ENCODE measurements at regions not wholly inside any gene's neighbourhood (a gene's known extent, or its start where the extent isn't known, plus 50 kb on each side); places are given as distances from the start of the nearest gene placed in this dataset.

- Histone ChIP-seq H3K9me3 (no peaks in the 10 kb centered on the region), H3K4me3 (no peak overlapping the region), H3K36me3 (no peaks in the 10 kb centered on the region), H3K27ac (no peak overlapping the region), H3K27me3 (no peaks in the 10 kb centered on the region), H3K4me1 (peaks cover 0 to 4% (median 0%) of the 10 kb centered on the region in 3 donors)
- DNase-seq: no peak
- no peak for TF ChIP-seq CTCF (IDR thresholded peaks at IDR 0.05)
- TF ChIP-seq POLR2A (IDR thresholded peaks at IDR 0.05): no peak
- 92 to 94% methylated on average over 2 of the region's 2 CpGs for WGBS, 2 donors
- intact Hi-C loops (cut with DNase I): loop anchor here (5.0 kb wide), 1 partner anchor 215 kb away; no protein-coding TSS in a partner anchor
Measured at GRCh38 chr2:158902005-158902398, 66.4 kb upstream of the TANC1 start.

- Histone ChIP-seq H3K4me1 (peaks cover 0 to 4% (median 0%) of the 10 kb centered on the region in 3 donors), H3K4me3 (no peak overlapping the region), H3K27me3 (no peaks in the 10 kb centered on the region), H3K36me3 (no peaks in the 10 kb centered on the region), H3K9me3 (no peaks in the 10 kb centered on the region), H3K27ac (no peak overlapping the region)
- TF ChIP-seq POLR2A (IDR thresholded peaks at IDR 0.05) (no peak), CTCF (IDR thresholded peaks at IDR 0.05) (no peak)
- intact Hi-C loops (cut with DNase I): loop anchor here (5.0 kb wide), 1 partner anchor 213 kb away; no protein-coding TSS in a partner anchor
- no peak for DNase-seq
- WGBS, 2 donors: 37 to 60% methylated on average over 1 to 2 of the region's 2 CpGs
Measured at GRCh38 chr2:158903711-158904405, 64.6 kb upstream of the TANC1 start.

- 77 to 88% methylated on average over 1 of the region's 1 CpG for WGBS, 2 donors
- Histone ChIP-seq H3K27me3 (no peaks in the 10 kb centered on the region), H3K4me3 (no peak overlapping the region), H3K9me3 (no peaks in the 10 kb centered on the region), H3K36me3 (no peaks in the 10 kb centered on the region), H3K27ac (no peak overlapping the region), H3K4me1 (peaks cover 0 to 4% (median 0%) of the 10 kb centered on the region in 3 donors)
- DNase-seq: no peak
- TF ChIP-seq CTCF (IDR thresholded peaks at IDR 0.05) (no peak), POLR2A (IDR thresholded peaks at IDR 0.05) (no peak)
- intact Hi-C loops (cut with DNase I): loop anchor here (5.0 kb wide), 1 partner anchor 213 kb away; no protein-coding TSS in a partner anchor
Measured at GRCh38 chr2:158904627-158905177, 63.7 kb upstream of the TANC1 start.

- 84 to 93% methylated on average over 3 of the region's 3 CpGs for WGBS, 2 donors
- TF ChIP-seq POLR2A (IDR thresholded peaks at IDR 0.05): no peak
- TF ChIP-seq CTCF (IDR thresholded peaks at IDR 0.05): no peak
- H3K27me3 ChIP-seq: no peaks in the 10 kb centered on the region
- no peaks in the 10 kb centered on the region for H3K9me3 ChIP-seq
- H3K4me1 ChIP-seq: peaks cover 0 to 4% (median 0%) of the 10 kb centered on the region in 3 donors
- no peak overlapping the region for H3K27ac ChIP-seq
- H3K4me3 ChIP-seq: no peak overlapping the region
- no peaks in the 10 kb centered on the region for H3K36me3 ChIP-seq
- intact Hi-C loops (cut with DNase I): no loop called here
- DNase-seq: no peak
Measured at GRCh38 chr2:158905341-158905740, 63.1 kb upstream of the TANC1 start.

GRCh38 chr2:158905784-158906183 lies 62.7 kb upstream of the TANC1 start:
- Histone ChIP-seq H3K9me3 (no peaks in the 10 kb centered on the region), H3K27me3 (no peaks in the 10 kb centered on the region), H3K4me3 (no peak overlapping the region), H3K36me3 (no peaks in the 10 kb centered on the region), H3K27ac (no peak overlapping the region), H3K4me1 (peaks cover 0 to 4% (median 0%) of the 10 kb centered on the region in 3 donors)
- no peak for DNase-seq
- TF ChIP-seq CTCF (IDR thresholded peaks at IDR 0.05): no peak
- TF ChIP-seq POLR2A (IDR thresholded peaks at IDR 0.05): no peak
- intact Hi-C loops (cut with DNase I): no loop called here
- 42 to 62% methylated on average over 4 of the region's 4 CpGs for WGBS, 2 donors

Measured in esophagus squamous epithelium (tissue), 5 donors.